GM21367 (cell line): ENCODE measurements at regions not wholly inside any gene's neighbourhood (a gene's known extent, or its start where the extent isn't known, plus 50 kb on each side); places are given as distances from the start of the nearest gene placed in this dataset.
"Not testable (repeated sequence)": the region's sequence is repeated elsewhere in the genome, so short reads cannot be mapped to it uniquely, and the experiment has no call there.

Experiments
- ATAC-seq: cut with Tn5 transposase; IDR thresholded peaks from one replicate; pipeline ENCODE4 v1.9.1; 2021; ENCODE audit not compliant: unreplicated experiment

DNA sequence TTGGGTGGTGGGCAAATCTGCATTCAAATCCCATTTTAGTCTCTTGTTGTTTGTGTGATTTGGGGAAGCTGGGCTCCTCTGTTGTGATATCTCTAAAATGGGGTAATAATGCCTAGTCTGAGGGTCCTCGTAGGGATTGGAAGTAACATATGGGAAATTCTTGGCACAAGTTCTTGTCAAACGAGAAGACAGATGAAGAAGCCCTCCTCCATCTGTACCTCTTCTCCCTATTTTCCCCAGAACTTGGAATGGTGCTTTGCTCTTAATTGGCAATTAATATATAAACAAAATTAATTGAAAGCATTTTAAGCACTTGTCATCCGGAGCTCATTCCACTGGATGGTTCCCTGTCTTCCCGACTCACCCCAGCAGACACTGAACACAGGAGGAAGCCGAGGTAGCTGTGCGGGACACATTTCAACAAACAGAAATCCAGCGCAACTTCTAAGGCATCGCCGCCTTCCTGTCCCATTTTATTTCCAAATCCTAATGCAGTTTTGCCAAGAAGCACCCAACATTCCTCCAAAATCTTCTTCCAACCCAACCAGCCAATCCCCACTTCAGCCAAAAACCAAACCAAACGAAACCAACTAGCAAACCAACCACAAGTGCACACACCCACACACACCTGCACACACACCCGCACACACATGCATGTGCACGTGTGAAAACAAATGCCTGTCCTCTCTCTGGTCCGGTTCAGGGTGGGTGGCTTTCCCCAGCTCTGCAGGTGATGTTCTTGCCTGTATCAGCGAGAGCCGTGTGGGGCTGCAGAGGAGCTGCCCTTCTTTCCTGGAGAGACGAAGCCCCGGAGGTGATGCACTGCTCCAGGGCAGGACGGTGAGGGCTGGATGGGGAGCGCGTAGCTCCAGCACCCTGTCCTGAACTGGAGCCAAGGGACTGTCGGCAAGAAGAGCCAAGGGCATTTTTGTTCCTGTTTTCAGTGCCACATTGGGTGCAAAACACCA is 100.8 kb upstream of the B3GAT1 start:
- ATAC-seq, result no peak

GRCh38 chr11:134512061-134512460 is 100.0 kb upstream of the B3GAT1 start:
- no peak for ATAC-seq

- no peak for ATAC-seq
Measured at GRCh38 chr11:134511255-134511654, 99.2 kb upstream of the B3GAT1 start.

- ATAC-seq, result no peak
Measured at GRCh38 chr11:134510233-134511040, 98.4 kb upstream of the B3GAT1 start.

- no peak for ATAC-seq
Measured at GRCh38 chr11:134509381-134510232, 97.6 kb upstream of the B3GAT1 start.

DNA sequence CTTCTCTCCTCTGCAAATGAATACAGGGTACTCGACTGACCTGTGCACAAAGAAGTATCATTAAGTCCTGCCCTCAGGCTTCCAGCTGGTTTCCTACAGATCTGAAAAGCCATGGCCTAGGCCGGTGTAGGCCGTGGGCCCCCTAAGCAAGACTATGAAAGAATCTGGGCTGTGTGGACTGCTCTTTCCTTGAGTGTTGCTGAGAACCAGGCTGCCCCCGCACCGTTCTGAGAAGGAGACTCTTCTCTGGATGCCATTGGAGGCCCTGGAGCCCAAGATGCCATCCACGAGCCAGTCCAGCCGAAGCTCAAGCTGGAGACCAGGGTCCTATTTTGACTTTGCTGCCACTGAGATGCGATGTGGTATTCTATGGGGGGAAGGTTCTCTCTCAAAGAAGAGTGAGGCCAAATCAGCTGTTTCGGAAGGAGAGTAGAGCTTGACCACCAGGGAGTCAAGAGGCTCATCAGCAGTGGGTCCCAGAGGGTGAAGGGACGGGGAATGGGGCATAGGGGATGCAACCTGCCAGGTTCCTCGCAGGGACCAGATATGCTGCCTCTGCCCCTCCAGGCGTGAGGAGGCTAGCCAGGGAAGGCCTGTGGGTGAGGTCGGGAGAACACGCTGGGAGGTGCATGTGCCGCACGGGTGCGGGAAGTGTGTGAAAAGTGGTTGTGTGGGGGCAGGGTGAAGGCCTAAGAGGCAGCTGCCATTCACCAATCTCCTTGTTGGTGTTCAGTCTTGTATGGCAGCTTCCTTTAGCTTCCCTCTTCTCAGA is 96.4 kb upstream of the B3GAT1 start:
- no peak for ATAC-seq

GRCh38 chr11:134506046-134506445 is 94.0 kb upstream of the B3GAT1 start:
- ATAC-seq, result no peak

- no peak for ATAC-seq
Measured at GRCh38 chr11:134505125-134505524, 93.1 kb upstream of the B3GAT1 start.

DNA sequence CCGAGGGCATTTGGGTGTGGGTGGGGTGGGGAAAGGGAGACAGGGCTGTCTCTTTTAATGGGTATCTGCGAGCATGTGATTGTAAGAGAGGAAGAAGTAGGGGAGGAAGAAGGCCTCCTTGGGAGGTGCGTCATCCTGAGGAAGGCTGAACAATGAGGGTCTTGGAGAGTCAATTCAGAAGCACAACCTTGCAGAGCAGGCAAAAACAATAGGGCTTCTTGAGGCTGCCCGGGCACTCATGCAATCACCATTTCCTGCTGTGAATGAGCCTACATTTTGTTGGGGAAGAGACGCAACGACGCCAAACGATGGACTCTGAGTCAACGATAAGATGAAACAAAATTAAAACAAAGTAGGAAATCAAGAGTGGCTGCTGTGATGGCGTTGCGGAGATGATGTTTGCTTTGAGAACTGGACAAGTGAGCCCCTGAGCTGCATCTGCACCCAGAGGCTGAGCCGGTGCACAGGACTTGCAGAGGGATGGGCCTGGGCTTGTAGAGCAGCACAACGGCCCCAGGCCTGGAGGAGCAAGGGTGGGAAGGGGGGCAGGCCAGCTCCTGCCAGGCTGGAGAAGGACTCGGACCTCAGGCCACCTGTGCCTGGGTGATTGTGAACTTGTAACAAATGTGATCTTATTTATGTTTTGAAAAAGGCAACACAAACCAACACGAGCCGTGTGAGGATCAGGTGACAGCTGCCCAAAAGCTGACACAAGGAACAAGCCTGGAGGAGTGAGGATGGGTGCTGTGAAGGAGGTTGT is 92.3 kb upstream of the B3GAT1 start:
- no peak for ATAC-seq

DNA sequence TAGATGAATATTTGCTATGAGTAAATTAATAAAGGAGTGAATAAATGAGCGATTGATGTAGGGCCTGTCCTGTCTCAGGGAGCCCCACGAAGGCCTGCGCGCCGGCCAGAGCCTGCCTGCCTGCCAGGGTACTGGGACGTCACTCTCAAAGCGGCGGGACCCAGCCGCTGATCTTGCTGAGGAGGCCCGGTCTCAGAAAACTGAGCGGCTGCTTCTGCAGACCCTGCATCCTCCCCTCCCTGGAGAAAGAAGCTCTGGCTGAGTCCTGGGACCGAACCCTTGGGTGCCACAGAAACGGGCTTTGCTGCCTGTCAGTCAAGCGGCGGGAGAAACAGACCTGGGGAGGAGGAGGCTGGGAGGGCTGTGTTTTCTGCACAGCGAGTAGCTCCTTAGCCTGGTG is 91.6 kb upstream of the B3GAT1 start:
- no peak for ATAC-seq

- ATAC-seq, result no peak
Measured at GRCh38 chr11:134503100-134503499, 91.1 kb upstream of the B3GAT1 start.

GRCh38 chr11:134502153-134502550 is 90.1 kb upstream of the B3GAT1 start:
- no peak for ATAC-seq

DNA sequence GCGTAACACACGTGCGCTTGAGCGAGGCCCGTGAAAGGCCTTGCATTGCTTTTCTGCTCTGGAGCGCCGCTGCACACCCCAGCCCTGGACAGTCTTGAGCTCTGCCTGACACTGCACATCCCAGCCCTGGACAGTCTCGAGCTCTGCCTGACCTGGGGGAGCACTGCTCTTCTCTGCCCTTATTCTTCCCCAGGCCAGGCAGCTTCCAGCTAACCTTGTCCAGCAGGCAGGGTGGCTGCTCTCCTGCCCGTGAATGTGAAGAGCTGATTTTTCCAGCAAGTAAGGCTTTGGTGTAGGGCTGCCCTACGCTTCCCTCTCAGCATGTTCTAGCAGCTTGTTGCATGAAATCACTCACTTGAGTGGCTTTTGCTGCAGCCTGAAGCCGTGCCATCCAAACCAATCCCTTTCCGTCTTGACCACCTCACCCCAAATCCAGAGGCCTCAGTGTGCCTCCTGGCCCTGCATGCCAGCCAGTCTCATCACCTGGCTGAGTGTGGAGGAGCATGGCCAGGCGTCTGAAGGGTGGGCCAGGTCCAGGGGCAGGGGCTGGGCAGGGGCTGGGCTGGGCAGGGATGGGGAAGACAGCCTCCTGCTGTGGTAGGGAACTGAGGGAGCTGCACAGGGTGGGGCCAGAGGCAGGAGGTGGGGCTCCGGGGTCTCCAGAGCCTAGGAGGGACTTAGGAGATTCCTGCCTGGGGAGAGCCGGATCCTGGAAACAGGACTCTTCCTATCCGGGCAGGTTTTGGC is 89.5 kb upstream of the B3GAT1 start:
- ATAC-seq, result no peak

GRCh38 chr11:134500621-134501020 is 88.6 kb upstream of the B3GAT1 start:
- ATAC-seq, result no peak

GRCh38 chr11:134499990-134500389 is 87.9 kb upstream of the B3GAT1 start:
- ATAC-seq, result no peak

GRCh38 chr11:134498326-134499139 is 86.5 kb upstream of the B3GAT1 start:
- no peak for ATAC-seq

DNA sequence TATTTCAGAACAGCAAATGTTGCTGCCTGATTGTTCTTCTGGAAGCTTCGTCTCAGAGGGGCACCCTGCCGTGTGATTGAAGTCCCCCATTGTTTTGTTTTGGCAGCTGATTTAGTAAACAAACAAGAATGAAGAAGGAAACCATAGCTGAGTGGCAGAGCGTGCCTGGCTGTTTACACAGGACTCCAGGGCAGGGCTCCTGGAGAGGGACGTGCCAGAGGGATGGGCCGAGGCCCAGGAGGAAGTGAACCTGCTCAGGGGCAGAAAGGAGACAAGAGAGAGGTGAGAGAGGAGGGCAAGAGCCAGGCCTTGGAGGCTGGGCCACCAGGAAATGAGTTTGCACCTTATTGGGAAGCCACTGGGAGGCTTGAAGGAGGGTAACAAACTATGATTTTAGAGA is 85.5 kb upstream of the B3GAT1 start:
- ATAC-seq, result no peak

DNA sequence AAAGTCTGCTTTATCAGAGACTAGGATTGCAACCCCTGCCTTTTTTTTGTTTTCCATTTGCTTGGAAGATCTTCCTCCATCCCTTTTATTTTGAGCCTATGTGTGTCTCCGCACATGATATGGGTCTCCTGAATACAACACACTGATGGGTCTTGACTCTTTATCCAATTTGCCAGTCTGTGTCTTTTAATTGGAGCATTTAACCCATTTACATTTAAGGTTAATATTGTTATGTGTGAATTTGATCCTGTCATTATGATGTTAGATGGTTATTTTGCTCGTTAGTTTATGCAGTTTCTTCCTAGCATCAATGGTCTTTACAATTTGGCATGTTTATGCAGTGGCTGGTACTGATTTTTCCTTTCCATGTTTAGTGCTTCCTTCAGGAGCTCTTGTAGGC is 84.0 kb upstream of the B3GAT1 start:
- ATAC-seq, result not testable (repeated sequence)
